NB4 (cell line): ENCODE measurements at regions not wholly inside any gene's neighbourhood (a gene's known extent, or its start where the extent isn't known, plus 50 kb on each side); places are given as distances from the start of the nearest gene placed in this dataset.

Experiments
- DNase-seq: peaks from one replicate; pipeline ENCODE4 v3.0.0; 2010; ENCODE audit warnings: low read depth
- H3K4me3 ChIP-seq: one replicate; pipeline ENCODE4 v1.5.1; 2011; ENCODE audit warnings: mild to moderate bottlenecking, low read depth, low read length, moderate library complexity
- CTCF ChIP-seq: IDR thresholded peaks from one replicate; pipeline ENCODE4 v1.5.1; 2012; ENCODE audit warnings: low read depth, low read length
- MYC ChIP-seq: IDR thresholded peaks from 2 replicates; pipeline ENCODE4 v1.6.1; 2011; ENCODE audit warnings: low read depth, low read length
- POLR2A ChIP-seq: IDR thresholded peaks from 2 replicates; pipeline ENCODE4 v1.6.1; 2011; ENCODE audit warnings: mild to moderate bottlenecking; ENCODE audit not compliant: insufficient read length; ENCODE audit errors: extremely low read depth
- TF ChIP-seq, protein P1 (sequence below): IDR thresholded peaks from 2 replicates; pipeline ENCODE4 v1.6.1; 2011; ENCODE audit warnings: low read depth, low read length

DNA sequence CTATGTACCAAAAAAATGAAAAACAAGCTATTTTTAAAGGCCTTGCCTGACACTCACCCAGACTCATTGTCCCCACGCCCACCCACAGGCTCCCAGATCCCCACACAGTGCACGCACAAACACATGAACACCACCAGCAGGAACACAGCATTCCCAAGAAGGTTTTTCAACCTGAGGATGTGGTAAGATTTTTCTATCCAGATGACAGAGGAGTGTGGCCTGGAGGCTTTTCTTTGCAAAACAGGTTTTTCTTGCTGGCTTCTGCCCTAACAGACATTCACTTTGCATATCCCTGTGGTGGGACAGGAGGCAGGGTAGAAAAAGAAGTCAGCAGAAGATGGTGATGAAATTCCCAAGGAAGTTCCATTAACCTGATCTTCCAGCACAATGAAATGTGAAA is 97.8 kb downstream of the KLF12 start:
- no peak overlapping the region for H3K4me3 ChIP-seq
- TF ChIP-seq CTCF (no peak), MYC (no peak), POLR2A (no peak)
- no peak for DNase-seq

GRCh38 chr13:74035896-74036295 is 98.3 kb downstream of the KLF12 start:
- no peak for DNase-seq
- H3K4me3 ChIP-seq, result no peak overlapping the region
- TF ChIP-seq MYC (no peak), POLR2A (no peak)
- TF ChIP-seq, protein P1, sequence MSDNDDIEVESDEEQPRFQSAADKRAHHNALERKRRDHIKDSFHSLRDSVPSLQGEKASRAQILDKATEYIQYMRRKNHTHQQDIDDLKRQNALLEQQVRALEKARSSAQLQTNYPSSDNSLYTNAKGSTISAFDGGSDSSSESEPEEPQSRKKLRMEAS, result no peak

GRCh38 chr13:74032325-74032724 is 101.9 kb downstream of the KLF12 start:
- TF ChIP-seq MYC, result no peak
- no peak for TF ChIP-seq POLR2A
- no peak for TF ChIP-seq CTCF
- TF ChIP-seq, protein P1, result no peak
- H3K4me3 ChIP-seq, result no peak overlapping the region
- no peak for DNase-seq

DNA sequence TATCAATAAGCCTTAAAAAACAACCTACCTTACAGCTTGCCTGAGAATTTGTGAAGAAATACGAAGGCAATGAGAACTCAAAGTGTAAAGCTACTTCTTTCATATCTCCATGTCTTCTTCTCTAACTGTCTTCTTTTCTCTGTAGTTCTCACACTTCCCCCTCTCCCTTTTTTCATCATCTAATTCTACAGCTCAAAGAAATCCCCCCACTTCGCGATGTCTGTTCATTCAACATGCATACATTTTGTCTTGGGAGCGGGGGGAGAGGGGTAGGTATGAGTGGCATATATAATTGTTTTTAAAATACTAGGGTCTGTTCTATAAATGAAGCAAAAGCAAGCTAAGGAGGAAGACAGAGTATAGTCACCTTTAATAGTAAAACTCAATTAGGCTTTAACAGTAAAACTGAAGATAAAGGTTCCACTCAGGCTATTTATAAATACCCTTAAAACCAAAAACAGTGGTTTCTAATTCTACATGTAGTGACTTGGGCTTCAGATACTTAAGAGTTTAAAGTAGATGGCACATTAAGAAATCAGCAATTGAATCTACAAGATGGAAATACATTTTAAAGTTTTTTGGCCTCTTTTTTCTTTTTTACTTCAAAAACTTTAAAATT is 106.9 kb downstream of the KLF12 start:
- TF ChIP-seq, protein P1, result no peak
- TF ChIP-seq POLR2A (no peak), CTCF (no peak), MYC (no peak)
- no peak overlapping the region for H3K4me3 ChIP-seq
- no peak for DNase-seq

DNA sequence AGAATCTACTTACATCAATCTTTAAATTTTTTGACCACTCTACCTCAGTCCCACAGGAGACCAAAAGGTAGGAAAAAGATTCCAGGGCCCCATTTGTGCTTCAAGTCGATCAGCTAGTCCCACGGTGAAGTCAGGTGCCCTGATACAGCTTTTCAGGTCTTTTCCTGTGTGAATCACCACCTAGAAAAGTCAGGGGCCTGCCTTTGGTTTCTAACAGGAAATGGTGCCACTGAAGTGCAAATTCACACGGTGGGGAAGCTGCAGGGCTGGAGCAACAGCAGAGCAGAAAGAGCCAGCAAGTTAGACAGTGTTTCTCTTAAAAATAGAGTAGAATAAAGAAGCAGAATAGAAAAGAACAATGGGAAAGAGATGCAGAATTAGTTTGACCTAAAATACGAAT is 107.5 kb downstream of the KLF12 start:
- TF ChIP-seq POLR2A, result no peak
- TF ChIP-seq, protein P1, result no peak
- no peak for TF ChIP-seq CTCF
- no peak for TF ChIP-seq MYC
- no peak for DNase-seq
- H3K4me3 ChIP-seq, result no peak overlapping the region

DNA sequence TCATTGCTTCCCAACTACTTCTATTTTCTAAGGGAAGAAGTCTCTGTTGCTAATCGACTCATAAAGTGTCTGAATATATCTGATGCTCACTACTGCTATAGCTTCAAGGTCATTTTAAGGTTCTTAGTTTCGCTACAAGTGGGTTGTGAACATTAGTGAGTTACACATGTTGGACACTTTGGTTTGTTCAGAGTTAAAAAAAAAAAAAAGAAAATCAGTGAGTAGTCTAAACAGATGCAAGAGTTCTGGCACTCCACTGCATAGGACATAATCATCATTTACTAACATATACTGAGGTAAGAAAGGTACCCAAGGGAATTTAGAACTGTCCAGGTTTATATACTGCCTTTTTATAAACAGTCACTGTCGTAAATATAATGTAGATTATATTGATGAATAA is 108.8 kb downstream of the KLF12 start:
- no peak for DNase-seq
- TF ChIP-seq POLR2A, result no peak
- TF ChIP-seq, protein P1, result no peak
- no peak for TF ChIP-seq MYC
- no peak for TF ChIP-seq CTCF
- H3K4me3 ChIP-seq, result no peak overlapping the region
